Sigmoid colon (tissue), 6 donors: ENCODE measurements at regions not wholly inside any gene's neighbourhood (a gene's known extent, or its start where the extent isn't known, plus 50 kb on each side); places are given as distances from the start of the nearest gene placed in this dataset.

ENCODE experiments used
- DNase-seq: peaks from one replicate; pipeline ENCODE4 v3.0.0-alpha.2; 2019
- H3K27ac ChIP-seq, 4 donors: fragments of 200-600 bp; sonication (generic); one replicate each; pipeline ENCODE4 v1.5.1; 2016 to 2019; ENCODE audit warnings: mild to moderate bottlenecking in 1 of 4
- H3K27me3 ChIP-seq, 3 donors: fragments of 200-600 bp; sonication (generic); one replicate each; pipeline ENCODE4 v1.5.1; 2019; ENCODE audit warnings: mild to moderate bottlenecking in 1 of 3
- H3K36me3 ChIP-seq, 4 donors: fragments of 200-600 bp; sonication (generic); one replicate each; pipeline ENCODE4 v1.5.1; 2016 to 2019
- H3K4me1 ChIP-seq, 4 donors: fragments of 200-600 bp; sonication (generic); one replicate each; pipeline ENCODE4 v1.5.1; 2017 to 2019
- H3K4me3 ChIP-seq, 4 donors: fragments of 200-600 bp; sonication (generic); one replicate each; pipeline ENCODE4 v1.5.1; 2017 to 2019; ENCODE audit warnings: mild to moderate bottlenecking in 2 of 4, moderate library complexity in 1 of 4
- H3K9me3 ChIP-seq, 4 donors: fragments of 200-600 bp in 3 of 4; sonication (generic) in 3 of 4; one replicate each; pipeline versions ENCODE4 v1.5.1 to v1.6.1; 2013 to 2019
- EP300 ChIP-seq, 4 donors: sonication (generic); formaldehyde crosslinking; IDR thresholded peaks; one replicate each; pipeline ENCODE4 v1.6.1; 2017; ENCODE audit warnings: antibody characterized with exemption in 4 of 4
- POLR2A ChIP-seq, 2 donors: fragments of 450-650 bp; IDR thresholded peaks; one replicate each; pipeline ENCODE4 v1.6.1; 2016; ENCODE audit warnings: antibody characterized with exemption in 2 of 2, mild to moderate bottlenecking in 2 of 2, moderate library complexity in 2 of 2
- POLR2AphosphoS5 ChIP-seq, 4 donors: sonication (generic); formaldehyde crosslinking; IDR thresholded peaks; one replicate each; pipeline ENCODE4 v1.6.1; 2017; ENCODE audit warnings: antibody characterized with exemption in 4 of 4
- WGBS, 2 donors: extraction: QIAGEN DNeasy Blood & Tissue Kit; methylation state at CpG; one replicate each; pipeline ENCODE4 v1.1.7; 2013; 5-methylcytosine and 5-hydroxymethylcytosine counted together
- intact Hi-C: fragments of 100-400 bp; cut with DNase I; formaldehyde crosslinking; loops from one replicate; pipeline ENCODE4 v1.15.1; 2023
- TF ChIP-seq, protein P1 (sequence below), 4 experiments: fragments of 450-650 bp in 3 of 4; fragments of 200-600 bp in 1 of 4; IDR thresholded peaks; one replicate each; pipeline ENCODE4 v1.5.1; 2016 to 2019; ENCODE audit warnings: antibody characterized with exemption in 4 of 4, mild to moderate bottlenecking in 3 of 4, moderate library complexity in 2 of 4
- donor health status: healthy with polysubstance abuse.
- donor health status: healthy.

DNA sequence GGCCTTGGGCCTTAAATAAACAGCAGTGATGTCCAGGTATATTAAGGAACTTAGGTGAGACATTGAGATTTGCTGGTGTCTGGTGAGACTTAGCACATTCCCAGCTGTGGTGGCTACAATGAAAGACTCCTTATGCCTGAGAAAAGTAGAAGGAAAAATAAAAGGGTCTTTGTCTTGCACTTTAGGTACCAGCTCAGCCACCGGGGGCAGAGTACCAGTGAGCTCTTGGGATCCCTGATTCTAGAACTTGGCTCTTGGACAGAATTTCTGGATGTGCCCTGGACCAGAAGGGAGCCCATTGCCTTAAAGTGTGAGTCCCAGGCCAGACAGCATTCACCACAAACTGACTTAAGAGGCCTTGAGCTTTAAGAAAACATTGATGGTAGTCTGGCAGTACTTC, 1038.7 kb downstream of the SORCS3 start:
- TF ChIP-seq, protein P1, sequence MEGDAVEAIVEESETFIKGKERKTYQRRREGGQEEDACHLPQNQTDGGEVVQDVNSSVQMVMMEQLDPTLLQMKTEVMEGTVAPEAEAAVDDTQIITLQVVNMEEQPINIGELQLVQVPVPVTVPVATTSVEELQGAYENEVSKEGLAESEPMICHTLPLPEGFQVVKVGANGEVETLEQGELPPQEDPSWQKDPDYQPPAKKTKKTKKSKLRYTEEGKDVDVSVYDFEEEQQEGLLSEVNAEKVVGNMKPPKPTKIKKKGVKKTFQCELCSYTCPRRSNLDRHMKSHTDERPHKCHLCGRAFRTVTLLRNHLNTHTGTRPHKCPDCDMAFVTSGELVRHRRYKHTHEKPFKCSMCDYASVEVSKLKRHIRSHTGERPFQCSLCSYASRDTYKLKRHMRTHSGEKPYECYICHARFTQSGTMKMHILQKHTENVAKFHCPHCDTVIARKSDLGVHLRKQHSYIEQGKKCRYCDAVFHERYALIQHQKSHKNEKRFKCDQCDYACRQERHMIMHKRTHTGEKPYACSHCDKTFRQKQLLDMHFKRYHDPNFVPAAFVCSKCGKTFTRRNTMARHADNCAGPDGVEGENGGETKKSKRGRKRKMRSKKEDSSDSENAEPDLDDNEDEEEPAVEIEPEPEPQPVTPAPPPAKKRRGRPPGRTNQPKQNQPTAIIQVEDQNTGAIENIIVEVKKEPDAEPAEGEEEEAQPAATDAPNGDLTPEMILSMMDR (IDR thresholded peaks at IDR 0.05) = no peak
- TF ChIP-seq POLR2AphosphoS5 (IDR thresholded peaks at IDR 0.05) (no peak), POLR2A (IDR thresholded peaks at IDR 0.05) (no peak), EP300 (IDR thresholded peaks at IDR 0.05) (no peak)
- WGBS, 2 donors = 88 to 91% methylated on average over 1 of the region's 1 CpG
- H3K27ac ChIP-seq = no peak overlapping the region
- no peaks in the 10 kb centered on the region for H3K36me3 ChIP-seq
- DNase-seq = no peak
- intact Hi-C loops = no loop called here
- H3K4me1 ChIP-seq = peaks cover 0 to 6% (median 0%) of the 10 kb centered on the region in 4 donors
- no peak overlapping the region for H3K4me3 ChIP-seq
- H3K27me3 ChIP-seq = no peaks in the 10 kb centered on the region
- H3K9me3 ChIP-seq = peaks cover 0 to 1% (median 0%) of the 10 kb centered on the region in 4 donors

DNA sequence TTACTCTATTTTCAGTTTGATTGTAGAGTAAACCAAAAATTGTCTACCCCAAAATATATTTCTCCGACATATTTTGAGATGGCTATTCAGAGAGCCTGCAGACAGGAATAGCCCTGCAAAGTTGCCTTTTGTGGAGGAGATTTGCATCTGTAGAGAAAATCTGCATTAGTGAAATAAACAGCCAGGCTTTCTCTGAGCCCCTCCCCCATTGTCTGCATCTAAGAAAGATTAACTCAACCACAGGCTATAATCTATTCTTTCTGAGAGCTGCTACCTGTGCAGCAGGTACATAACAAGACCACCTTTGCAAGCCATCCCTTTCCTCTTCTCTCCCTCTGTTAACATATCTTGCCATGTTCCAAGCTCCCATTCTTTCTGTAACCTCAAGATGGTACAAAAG, 1034.2 kb downstream of the SORCS3 start:
- WGBS, 2 donors = 91 to 96% methylated on average over 1 of the region's 1 CpG
- no peaks in the 10 kb centered on the region for H3K36me3 ChIP-seq
- no peak for TF ChIP-seq EP300 (IDR thresholded peaks at IDR 0.05)
- TF ChIP-seq, protein P1 (IDR thresholded peaks at IDR 0.05) = no peak
- TF ChIP-seq POLR2AphosphoS5 (IDR thresholded peaks at IDR 0.05) = no peak
- no peak for TF ChIP-seq POLR2A (IDR thresholded peaks at IDR 0.05)
- peaks cover 0 to under 1% (median 0%) of the 10 kb centered on the region in 4 donors for H3K4me1 ChIP-seq
- no peak for DNase-seq
- peaks cover 0 to 9% (median 0%) of the 10 kb centered on the region in 4 donors for H3K9me3 ChIP-seq
- intact Hi-C loops = no loop called here
- H3K27me3 ChIP-seq = no peaks in the 10 kb centered on the region
- no peak overlapping the region for H3K4me3 ChIP-seq
- H3K27ac ChIP-seq = no peak overlapping the region

DNA sequence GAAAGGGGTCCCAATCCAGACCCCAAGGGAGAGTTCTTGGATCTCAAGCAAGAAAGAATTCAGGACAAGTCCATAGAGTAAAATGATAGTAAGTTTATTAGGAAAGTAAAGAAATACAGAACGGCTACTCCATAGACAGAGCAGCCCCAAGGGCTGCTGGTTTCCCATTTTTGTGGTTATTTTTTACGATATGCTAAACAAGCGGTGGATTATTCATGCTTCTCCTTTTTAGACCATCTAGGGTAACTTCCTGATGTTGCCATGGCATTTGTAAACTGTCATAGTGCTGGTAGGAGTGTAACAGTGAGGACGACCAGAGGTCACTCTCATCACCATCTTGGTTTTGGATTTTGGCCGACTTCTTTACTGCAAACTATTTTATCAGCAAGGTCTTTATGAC, 1033.4 kb downstream of the SORCS3 start:
- intact Hi-C loops = no loop called here
- no peaks in the 10 kb centered on the region for H3K4me1 ChIP-seq
- H3K9me3 ChIP-seq = peaks cover 0 to 9% (median 0%) of the 10 kb centered on the region in 4 donors
- H3K27me3 ChIP-seq = no peaks in the 10 kb centered on the region
- H3K4me3 ChIP-seq = no peak overlapping the region
- 73 to 87% methylated on average over 5 of the region's 5 CpGs for WGBS, 2 donors
- no peak for TF ChIP-seq EP300 (IDR thresholded peaks at IDR 0.05)
- no peak for TF ChIP-seq POLR2AphosphoS5 (IDR thresholded peaks at IDR 0.05)
- TF ChIP-seq POLR2A (IDR thresholded peaks at IDR 0.05) = no peak
- TF ChIP-seq, protein P1 (IDR thresholded peaks at IDR 0.05) = no peak
- H3K27ac ChIP-seq = no peak overlapping the region
- no peak for DNase-seq
- H3K36me3 ChIP-seq = no peaks in the 10 kb centered on the region

DNA sequence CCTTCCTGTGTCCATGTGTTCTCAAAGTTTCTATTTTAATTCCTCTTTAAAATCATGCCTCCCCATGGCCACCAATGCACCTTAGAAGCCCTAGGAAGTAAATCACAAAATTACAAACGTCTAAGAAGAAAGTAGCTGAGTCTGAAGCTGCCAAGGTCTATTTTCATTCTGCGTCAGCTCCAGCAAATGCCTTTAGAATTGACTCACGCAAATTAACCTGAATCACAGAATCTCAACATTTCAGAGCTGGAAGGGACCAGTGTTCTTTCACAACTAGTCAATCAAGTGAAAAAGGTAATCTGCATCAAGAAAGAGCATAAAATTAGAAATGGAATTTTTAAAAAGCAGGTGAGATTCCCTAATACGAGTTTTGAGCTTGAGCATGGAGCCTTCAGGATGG, 1017.6 kb downstream of the SORCS3 start:
- DNase-seq = no peak
- Histone ChIP-seq H3K9me3 (no peaks in the 10 kb centered on the region), H3K4me1 (peaks cover 0 to 6% (median 0%) of the 10 kb centered on the region in 4 donors), H3K27me3 (no peaks in the 10 kb centered on the region), H3K27ac (no peak overlapping the region), H3K36me3 (no peaks in the 10 kb centered on the region), H3K4me3 (no peak overlapping the region)
- 78 to 83% methylated on average over 4 of the region's 4 CpGs for WGBS, 2 donors
- no peak for TF ChIP-seq EP300 (IDR thresholded peaks at IDR 0.05)
- TF ChIP-seq, protein P1 (IDR thresholded peaks at IDR 0.05) = no peak
- TF ChIP-seq POLR2AphosphoS5 (IDR thresholded peaks at IDR 0.05) = no peak
- TF ChIP-seq POLR2A (IDR thresholded peaks at IDR 0.05) = no peak
- intact Hi-C loops = no loop called here

DNA sequence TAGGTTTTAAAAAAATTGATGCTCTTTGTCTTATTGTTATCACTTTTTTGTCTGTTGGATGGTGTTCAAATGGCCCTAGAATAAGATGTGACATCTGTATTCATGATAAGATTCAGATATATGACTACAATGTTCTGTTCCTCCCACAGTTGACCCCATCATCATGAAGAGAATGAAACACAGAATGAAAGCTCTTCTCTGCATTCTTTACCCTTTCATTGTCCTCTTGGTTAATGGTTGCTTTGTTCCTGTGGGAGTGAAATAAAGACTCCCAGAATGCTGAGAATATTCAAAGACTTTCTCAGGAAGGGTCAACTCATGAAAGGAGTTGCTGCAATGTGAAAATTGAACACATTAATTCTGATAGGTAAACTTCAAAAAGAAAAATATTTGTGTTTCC, 1015.8 kb downstream of the SORCS3 start:
- intact Hi-C loops = no loop called here
- H3K36me3 ChIP-seq = no peaks in the 10 kb centered on the region
- H3K27me3 ChIP-seq = no peaks in the 10 kb centered on the region
- no peak for DNase-seq
- no peak overlapping the region for H3K27ac ChIP-seq
- H3K4me3 ChIP-seq = no peak overlapping the region
- no peak for TF ChIP-seq POLR2AphosphoS5 (IDR thresholded peaks at IDR 0.05)
- TF ChIP-seq, protein P1 (IDR thresholded peaks at IDR 0.05) = no peak
- TF ChIP-seq EP300 (IDR thresholded peaks at IDR 0.05) = no peak
- TF ChIP-seq POLR2A (IDR thresholded peaks at IDR 0.05) = no peak
- H3K4me1 ChIP-seq = peaks cover 0 to 6% (median 0%) of the 10 kb centered on the region in 4 donors
- no peaks in the 10 kb centered on the region for H3K9me3 ChIP-seq
